Type B pancreatic cell (in vitro differentiated cells): ENCODE measurements at regions not wholly inside any gene's neighbourhood (a gene's known extent, or its start where the extent isn't known, plus 50 kb on each side); places are given as distances from the start of the nearest gene placed in this dataset.

Experiments
- DNase-seq: peaks from one replicate; pipeline ENCODE4 v3.0.0; 2021; ENCODE audit warnings: mixed read lengths; ENCODE audit not compliant: unreplicated experiment; ENCODE audit errors: extremely low spot score
- H3K27ac Mint-ChIP-seq: 2 replicates; pipeline ENCODE4 v1.8.0; 2021; ENCODE audit warnings: mild to moderate bottlenecking, mixed read lengths
- H3K27me3 Mint-ChIP-seq: 2 replicates; pipeline ENCODE4 v1.8.0; 2021; ENCODE audit warnings: mixed read lengths
- H3K36me3 Mint-ChIP-seq: 2 replicates; pipeline ENCODE4 v1.8.0; 2021; ENCODE audit warnings: mixed read lengths
- H3K4me1 Mint-ChIP-seq: one replicate; pipeline ENCODE4 v1.8.0; 2021; ENCODE audit warnings: mixed read lengths; ENCODE audit not compliant: unreplicated experiment
- H3K4me3 Mint-ChIP-seq: 2 replicates; pipeline ENCODE4 v1.8.0; 2021; ENCODE audit warnings: mild to moderate bottlenecking, mixed read lengths
- H3K9me3 Mint-ChIP-seq: 2 replicates; pipeline ENCODE4 v1.8.0; 2021; ENCODE audit warnings: mixed read lengths
- TF ChIP-seq, protein P1 (sequence below): fragments of 200-600 bp; sonication (generic); conservative IDR thresholded peaks from 2 replicates; pipeline ENCODE4 v1.5.0; 2021; ENCODE audit warnings: antibody characterized with exemption, mild to moderate bottlenecking

DNA sequence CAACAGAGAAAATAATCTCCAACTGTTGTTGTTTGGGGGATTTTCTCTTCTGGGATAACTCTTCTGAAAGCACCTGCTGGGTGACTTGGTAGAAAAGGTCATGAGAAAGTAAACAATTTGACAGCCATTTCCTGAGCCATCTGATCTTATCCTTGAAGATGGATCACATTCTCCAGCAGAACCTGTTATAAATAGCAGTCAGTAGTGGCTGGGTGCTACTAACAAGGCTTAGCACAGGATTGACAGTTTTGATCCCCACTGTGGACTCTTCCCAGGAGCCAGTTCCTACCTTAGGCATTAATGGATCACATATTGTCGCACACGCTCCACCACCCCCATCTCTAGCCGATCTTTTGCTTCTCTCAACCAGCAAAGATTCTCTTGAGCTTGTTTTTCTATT is 220.2 kb downstream of the PLK2 start:
- Mint-ChIP-seq H3K27me3 (no peaks in the 10 kb centered on the region), H3K4me3 (peak overlapping the region; percentile 27), H3K9me3 (no peaks in the 10 kb centered on the region), H3K4me1 (peaks cover 8% of the 10 kb centered on the region), H3K27ac (peak overlapping the region; percentile 77), H3K36me3 (no peaks in the 10 kb centered on the region)
- TF ChIP-seq, protein P1, sequence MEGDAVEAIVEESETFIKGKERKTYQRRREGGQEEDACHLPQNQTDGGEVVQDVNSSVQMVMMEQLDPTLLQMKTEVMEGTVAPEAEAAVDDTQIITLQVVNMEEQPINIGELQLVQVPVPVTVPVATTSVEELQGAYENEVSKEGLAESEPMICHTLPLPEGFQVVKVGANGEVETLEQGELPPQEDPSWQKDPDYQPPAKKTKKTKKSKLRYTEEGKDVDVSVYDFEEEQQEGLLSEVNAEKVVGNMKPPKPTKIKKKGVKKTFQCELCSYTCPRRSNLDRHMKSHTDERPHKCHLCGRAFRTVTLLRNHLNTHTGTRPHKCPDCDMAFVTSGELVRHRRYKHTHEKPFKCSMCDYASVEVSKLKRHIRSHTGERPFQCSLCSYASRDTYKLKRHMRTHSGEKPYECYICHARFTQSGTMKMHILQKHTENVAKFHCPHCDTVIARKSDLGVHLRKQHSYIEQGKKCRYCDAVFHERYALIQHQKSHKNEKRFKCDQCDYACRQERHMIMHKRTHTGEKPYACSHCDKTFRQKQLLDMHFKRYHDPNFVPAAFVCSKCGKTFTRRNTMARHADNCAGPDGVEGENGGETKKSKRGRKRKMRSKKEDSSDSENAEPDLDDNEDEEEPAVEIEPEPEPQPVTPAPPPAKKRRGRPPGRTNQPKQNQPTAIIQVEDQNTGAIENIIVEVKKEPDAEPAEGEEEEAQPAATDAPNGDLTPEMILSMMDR: no peak
- no peak for DNase-seq

DNA sequence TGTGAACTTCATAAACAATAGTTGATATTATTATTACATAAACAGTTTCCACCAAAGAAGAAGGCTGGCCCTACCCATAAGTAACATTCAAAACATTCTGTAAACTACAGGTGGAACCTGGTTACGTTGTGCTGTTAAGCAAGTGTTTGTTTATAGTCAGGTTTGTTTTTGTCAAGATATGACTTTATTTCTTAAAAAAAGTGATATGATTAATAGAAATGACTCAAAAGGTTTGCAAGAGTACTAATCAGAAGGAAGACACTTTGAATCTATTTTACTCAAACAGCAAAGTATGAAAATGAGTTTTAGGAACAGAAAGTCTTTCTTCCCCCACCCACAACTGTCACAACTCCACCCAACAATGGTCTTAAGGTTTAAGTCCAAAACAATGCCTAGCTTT is 220.8 kb downstream of the PLK2 start:
- DNase-seq: no peak
- TF ChIP-seq, protein P1: no peak
- no peak overlapping the region for H3K4me3 Mint-ChIP-seq
- peak overlapping the region; percentile 77 for H3K27ac Mint-ChIP-seq
- H3K4me1 Mint-ChIP-seq: peaks cover 8% of the 10 kb centered on the region
- H3K36me3 Mint-ChIP-seq: no peaks in the 10 kb centered on the region
- no peaks in the 10 kb centered on the region for H3K9me3 Mint-ChIP-seq
- no peaks in the 10 kb centered on the region for H3K27me3 Mint-ChIP-seq

DNA sequence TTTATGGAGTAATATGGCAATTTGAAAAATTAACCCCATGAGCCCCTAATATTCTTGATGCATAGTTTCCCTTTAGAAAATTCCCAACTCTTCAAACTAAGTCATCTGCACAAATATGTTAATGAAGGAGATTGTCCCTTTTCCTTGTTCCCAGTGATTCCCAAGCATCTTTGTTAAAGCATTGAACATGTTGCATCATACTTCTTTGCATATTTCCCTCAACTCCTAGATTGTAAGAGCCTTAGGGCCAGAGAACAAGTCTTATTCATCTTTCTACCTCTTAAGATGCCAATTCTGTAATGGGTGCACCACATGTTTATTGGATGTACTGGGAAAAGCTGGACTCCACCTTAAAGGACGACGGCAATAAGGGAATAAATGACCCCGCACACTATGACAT is 223.4 kb downstream of the PLK2 start:
- Mint-ChIP-seq H3K27me3 (no peaks in the 10 kb centered on the region), H3K36me3 (no peaks in the 10 kb centered on the region), H3K9me3 (no peaks in the 10 kb centered on the region), H3K4me3 (no peak overlapping the region), H3K4me1 (peaks cover 8% of the 10 kb centered on the region), H3K27ac (no peak overlapping the region)
- no peak for DNase-seq
- TF ChIP-seq, protein P1: no peak

DNA sequence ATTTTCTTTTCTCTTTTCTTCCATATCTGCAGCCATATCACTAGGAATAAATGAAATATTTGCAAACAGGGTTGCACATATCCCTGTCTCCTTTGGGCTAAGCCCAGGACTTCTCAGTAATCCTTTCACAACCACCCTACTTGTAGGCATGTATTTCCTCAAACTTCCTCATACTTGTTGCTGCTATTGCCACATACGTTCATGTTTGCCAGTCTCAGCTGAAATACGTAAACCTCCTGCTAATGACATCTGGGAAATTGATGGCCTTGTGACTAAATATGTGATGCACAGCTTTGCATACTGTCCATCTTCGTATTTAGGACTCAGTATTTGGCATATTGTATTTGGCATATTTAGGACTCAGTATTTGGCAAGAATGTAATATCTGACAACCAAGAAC is 224.6 kb downstream of the PLK2 start:
- Mint-ChIP-seq H3K9me3 (no peaks in the 10 kb centered on the region), H3K36me3 (no peaks in the 10 kb centered on the region)
- TF ChIP-seq, protein P1: no peak

DNA sequence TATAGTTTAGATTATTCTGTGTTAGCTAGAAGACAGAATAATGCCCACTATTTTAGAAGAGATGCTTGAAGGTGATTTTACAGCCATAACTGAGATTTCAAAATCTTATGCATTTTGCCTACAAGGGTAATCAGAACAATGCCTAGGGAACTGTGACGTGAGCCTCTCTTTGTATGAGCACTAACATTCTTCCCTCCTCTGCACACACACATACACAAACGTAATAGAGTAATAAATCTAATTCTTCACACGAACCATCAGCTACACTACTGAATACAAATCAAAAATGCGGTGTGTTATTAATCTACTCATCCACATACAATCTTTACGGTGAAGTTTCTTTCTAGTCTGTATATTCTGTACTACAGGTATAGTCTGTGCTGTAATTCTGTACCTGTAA is 227.8 kb downstream of the PLK2 start:
- no peaks in the 10 kb centered on the region for H3K27me3 Mint-ChIP-seq
- H3K36me3 Mint-ChIP-seq: no peaks in the 10 kb centered on the region
- no peak for DNase-seq
- H3K9me3 Mint-ChIP-seq: no peaks in the 10 kb centered on the region
- TF ChIP-seq, protein P1: no peak
- H3K4me3 Mint-ChIP-seq: no peak overlapping the region
- peak overlapping the region; percentile 61 for H3K27ac Mint-ChIP-seq
- H3K4me1 Mint-ChIP-seq: peaks cover 4% of the 10 kb centered on the region

More for the DNA sequence above, 224.6 kb downstream of the PLK2 start:
- peak overlapping the region; percentile 2 for H3K4me3 Mint-ChIP-seq
- H3K4me1 Mint-ChIP-seq: peaks cover 7% of the 10 kb centered on the region
- H3K27ac Mint-ChIP-seq: peak overlapping the region; percentile 85
- no peaks in the 10 kb centered on the region for H3K27me3 Mint-ChIP-seq
- DNase-seq: no peak

DNA sequence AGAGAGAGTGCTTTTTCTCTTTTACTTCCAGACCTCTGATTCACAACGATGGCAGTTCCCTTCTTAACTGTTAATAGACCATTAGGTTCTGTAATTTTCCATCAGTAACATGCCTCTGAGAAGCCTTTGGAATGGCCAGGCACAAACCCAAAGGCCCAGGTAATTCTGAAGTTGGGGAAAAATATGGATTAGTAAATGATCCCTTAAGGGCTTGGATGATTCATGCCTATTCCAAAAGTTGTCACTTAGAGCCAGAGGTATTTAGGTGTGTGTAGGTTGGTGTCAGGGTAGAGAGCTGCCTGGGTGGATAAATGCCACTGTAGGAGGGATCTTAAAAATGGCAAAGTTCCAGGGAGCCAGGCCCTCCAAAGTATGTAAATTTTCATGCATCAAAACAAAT is 228.8 kb downstream of the PLK2 start:
- no peaks in the 10 kb centered on the region for H3K9me3 Mint-ChIP-seq
- no peak overlapping the region for H3K27ac Mint-ChIP-seq
- no peak for DNase-seq
- TF ChIP-seq, protein P1: no peak
- no peaks in the 10 kb centered on the region for H3K36me3 Mint-ChIP-seq
- H3K4me3 Mint-ChIP-seq: peak overlapping the region; percentile 37
- no peaks in the 10 kb centered on the region for H3K27me3 Mint-ChIP-seq
- H3K4me1 Mint-ChIP-seq: peaks cover 4% of the 10 kb centered on the region
